DND-41 (cell line): ENCODE measurements at regions not wholly inside any gene's neighbourhood (a gene's known extent, or its start where the extent isn't known, plus 50 kb on each side); places are given as distances from the start of the nearest gene placed in this dataset.

Experiments used
- ATAC-seq: fragments of 200-7000 bp; cut with Tn5 transposase; 3 replicates; pipeline ENCODE4 v1.9.1; 2021; ENCODE audit warnings: low read depth; ENCODE audit not compliant: insufficient read depth
- DNase-seq: peaks from one replicate; pipeline ENCODE4 v3.0.0-alpha.2; 2020
- H2AFZ ChIP-seq: 2 replicates; pipeline ENCODE4 v1.6.0; 2012; ENCODE audit warnings: low read depth, low read length
- H3K27ac ChIP-seq: 2 replicates; pipeline ENCODE4 v1.5.1; 2012; ENCODE audit warnings: low read length, inconsistent platforms
- H3K27me3 ChIP-seq: fragments of 200-600 bp; sonication (generic); 2 replicates; pipeline ENCODE4 v1.6.0; 2012; ENCODE audit warnings: low read length, mild to moderate bottlenecking, inconsistent platforms; ENCODE audit not compliant: insufficient read depth, poor library complexity
- H3K36me3 ChIP-seq: 2 replicates; pipeline ENCODE4 v1.5.1; 2012; ENCODE audit warnings: low read length, inconsistent platforms; ENCODE audit not compliant: insufficient read depth
- H3K4me1 ChIP-seq: 2 replicates; pipeline ENCODE4 v1.5.1; 2012; ENCODE audit warnings: mild to moderate bottlenecking, low read length; ENCODE audit not compliant: insufficient read depth
- H3K4me2 ChIP-seq: 2 replicates; pipeline ENCODE4 v1.6.0; 2012; ENCODE audit warnings: mild to moderate bottlenecking, moderate library complexity, low read length, inconsistent platforms; ENCODE audit not compliant: insufficient read depth
- H3K4me3 ChIP-seq, 2 experiments: fragments of 200-600 bp in 1 of 2; shearing (Covaris generic) in 1 of 2; 2 replicates each; pipeline ENCODE4 v1.5.1; 2012 to 2016; ENCODE audit warnings: inconsistent platforms in 2 of 2, low read length in 2 of 2, mild to moderate bottlenecking in 2 of 2, low read depth in 1 of 2, moderate library complexity in 1 of 2
- H3K79me2 ChIP-seq: 2 replicates; pipeline ENCODE4 v1.6.0; 2012; ENCODE audit warnings: low read length, inconsistent platforms; ENCODE audit not compliant: insufficient read depth
- H3K9ac ChIP-seq: 2 replicates; pipeline ENCODE4 v1.6.0; 2012; ENCODE audit warnings: low read depth, mild to moderate bottlenecking, inconsistent platforms, low read length, moderate library complexity
- H3K9me3 ChIP-seq: 2 replicates; pipeline ENCODE4 v1.5.1; 2012; ENCODE audit warnings: low read length, moderate library complexity, mild to moderate bottlenecking, inconsistent platforms; ENCODE audit not compliant: insufficient read depth, severe bottlenecking
- H4K20me1 ChIP-seq: 2 replicates; pipeline ENCODE4 v1.6.0; 2012; ENCODE audit warnings: low read length; ENCODE audit not compliant: insufficient read depth
- EZH2 ChIP-seq: IDR thresholded peaks from 3 replicates; pipeline ENCODE4 v1.6.1; 2012; ENCODE audit warnings: borderline replicate concordance, low read depth, mild to moderate bottlenecking, moderate library complexity, low read length, inconsistent platforms; ENCODE audit not compliant: severe bottlenecking
- TF ChIP-seq, protein P1 (sequence below): IDR thresholded peaks from 2 replicates; pipeline ENCODE4 v1.5.1; 2012; ENCODE audit warnings: borderline replicate concordance, low read length, moderate library complexity, mild to moderate bottlenecking; ENCODE audit not compliant: poor library complexity, severe bottlenecking; ENCODE audit errors: extremely low read depth

DNA sequence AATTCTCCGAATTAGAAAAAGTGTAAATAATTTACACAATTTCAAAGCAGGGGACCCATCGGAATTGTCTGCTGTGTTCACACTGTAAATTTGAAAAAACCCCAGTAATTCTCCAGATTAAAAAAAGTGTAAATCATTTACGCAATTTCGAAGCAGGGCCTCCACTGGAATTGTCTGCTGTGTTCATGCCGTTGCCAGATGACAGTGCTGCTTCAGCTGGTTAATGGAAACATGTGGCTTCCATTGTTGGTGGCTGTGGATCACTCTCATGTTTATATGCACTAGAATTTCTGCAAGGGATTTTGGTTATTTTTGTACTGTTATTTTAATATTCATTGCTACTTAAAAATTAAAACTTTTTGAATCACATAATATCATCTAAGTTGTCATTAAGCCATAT, 88.8 kb upstream of the ELMO1 start:
- Histone ChIP-seq H4K20me1 (no peaks in the 10 kb centered on the region), H3K4me2 (no peak overlapping the region), H3K27me3 (peaks cover 3% of the 10 kb centered on the region), H3K4me3 (no peak overlapping the region), H3K9me3 (no peaks in the 10 kb centered on the region), H2AFZ (no peak overlapping the region), H3K79me2 (no peaks in the 10 kb centered on the region), H3K4me1 (no peaks in the 10 kb centered on the region), H3K36me3 (no peaks in the 10 kb centered on the region), H3K27ac (no peak overlapping the region), H3K9ac (no peak overlapping the region)
- ATAC-seq (no peak), DNase-seq (no peak)
- TF ChIP-seq, protein P1, sequence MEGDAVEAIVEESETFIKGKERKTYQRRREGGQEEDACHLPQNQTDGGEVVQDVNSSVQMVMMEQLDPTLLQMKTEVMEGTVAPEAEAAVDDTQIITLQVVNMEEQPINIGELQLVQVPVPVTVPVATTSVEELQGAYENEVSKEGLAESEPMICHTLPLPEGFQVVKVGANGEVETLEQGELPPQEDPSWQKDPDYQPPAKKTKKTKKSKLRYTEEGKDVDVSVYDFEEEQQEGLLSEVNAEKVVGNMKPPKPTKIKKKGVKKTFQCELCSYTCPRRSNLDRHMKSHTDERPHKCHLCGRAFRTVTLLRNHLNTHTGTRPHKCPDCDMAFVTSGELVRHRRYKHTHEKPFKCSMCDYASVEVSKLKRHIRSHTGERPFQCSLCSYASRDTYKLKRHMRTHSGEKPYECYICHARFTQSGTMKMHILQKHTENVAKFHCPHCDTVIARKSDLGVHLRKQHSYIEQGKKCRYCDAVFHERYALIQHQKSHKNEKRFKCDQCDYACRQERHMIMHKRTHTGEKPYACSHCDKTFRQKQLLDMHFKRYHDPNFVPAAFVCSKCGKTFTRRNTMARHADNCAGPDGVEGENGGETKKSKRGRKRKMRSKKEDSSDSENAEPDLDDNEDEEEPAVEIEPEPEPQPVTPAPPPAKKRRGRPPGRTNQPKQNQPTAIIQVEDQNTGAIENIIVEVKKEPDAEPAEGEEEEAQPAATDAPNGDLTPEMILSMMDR: no peak
- no peak for TF ChIP-seq EZH2

DNA sequence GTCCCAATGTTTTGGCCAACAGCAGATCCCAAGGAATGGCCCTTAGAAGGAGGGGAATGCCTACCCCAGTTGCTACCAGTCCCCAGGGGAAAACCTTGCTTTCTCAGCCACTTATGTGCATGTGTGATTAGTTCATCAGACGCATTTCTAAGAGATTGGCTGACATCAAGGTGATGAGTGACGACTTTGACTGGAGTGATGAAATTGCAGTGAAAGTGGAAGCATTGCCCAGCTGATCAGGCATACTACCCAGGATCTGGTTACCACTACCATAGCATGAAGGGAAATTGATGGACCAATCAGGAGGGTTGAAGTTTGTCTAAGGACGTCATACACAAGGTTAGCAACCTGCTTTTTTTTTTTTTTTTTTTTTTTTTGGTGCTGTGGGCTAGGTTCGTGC, 90.3 kb upstream of the ELMO1 start:
- ATAC-seq (no peak), DNase-seq (no peak)
- no peak overlapping the region for H3K27ac ChIP-seq
- H3K79me2 ChIP-seq: no peaks in the 10 kb centered on the region
- H2AFZ ChIP-seq: no peak overlapping the region
- H3K4me1 ChIP-seq: no peaks in the 10 kb centered on the region
- no peaks in the 10 kb centered on the region for H3K27me3 ChIP-seq
- no peaks in the 10 kb centered on the region for H4K20me1 ChIP-seq
- H3K4me2 ChIP-seq: no peak overlapping the region
- TF ChIP-seq, protein P1: no peak
- no peak for TF ChIP-seq EZH2
- H3K4me3 ChIP-seq: no peak overlapping the region
- no peaks in the 10 kb centered on the region for H3K9me3 ChIP-seq
- H3K9ac ChIP-seq: no peak overlapping the region
- no peaks in the 10 kb centered on the region for H3K36me3 ChIP-seq

DNA sequence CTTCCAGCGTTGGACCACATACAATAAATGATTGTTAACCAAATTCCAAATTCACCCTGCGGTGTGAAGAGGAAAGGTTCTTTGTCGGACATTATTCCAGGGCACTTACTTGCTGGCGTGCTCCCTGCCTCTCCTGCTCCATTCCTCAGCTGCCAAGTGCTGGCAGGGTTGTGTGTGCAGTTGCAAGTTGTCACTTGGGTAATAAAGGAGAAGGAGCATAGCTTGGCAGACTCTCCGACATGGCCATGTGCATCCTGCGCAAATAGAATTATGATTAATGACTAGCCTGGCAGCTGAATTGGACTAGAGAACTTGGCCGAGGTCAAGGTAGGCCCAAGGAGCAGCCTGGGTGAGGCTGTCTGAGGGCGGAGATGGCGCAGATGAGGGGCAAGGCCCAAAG, 92.3 kb upstream of the ELMO1 start:
- no peak for DNase-seq
- TF ChIP-seq EZH2: no peak
- TF ChIP-seq, protein P1: no peak
- ATAC-seq: no peak
- Histone ChIP-seq H3K4me1 (no peaks in the 10 kb centered on the region), H3K4me2 (no peak overlapping the region), H3K4me3 (no peak overlapping the region), H3K27ac (no peak overlapping the region), H3K27me3 (no peaks in the 10 kb centered on the region), H3K36me3 (no peaks in the 10 kb centered on the region), H3K9ac (no peak overlapping the region), H4K20me1 (no peaks in the 10 kb centered on the region), H2AFZ (no peak overlapping the region), H3K9me3 (no peaks in the 10 kb centered on the region), H3K79me2 (no peaks in the 10 kb centered on the region)

DNA sequence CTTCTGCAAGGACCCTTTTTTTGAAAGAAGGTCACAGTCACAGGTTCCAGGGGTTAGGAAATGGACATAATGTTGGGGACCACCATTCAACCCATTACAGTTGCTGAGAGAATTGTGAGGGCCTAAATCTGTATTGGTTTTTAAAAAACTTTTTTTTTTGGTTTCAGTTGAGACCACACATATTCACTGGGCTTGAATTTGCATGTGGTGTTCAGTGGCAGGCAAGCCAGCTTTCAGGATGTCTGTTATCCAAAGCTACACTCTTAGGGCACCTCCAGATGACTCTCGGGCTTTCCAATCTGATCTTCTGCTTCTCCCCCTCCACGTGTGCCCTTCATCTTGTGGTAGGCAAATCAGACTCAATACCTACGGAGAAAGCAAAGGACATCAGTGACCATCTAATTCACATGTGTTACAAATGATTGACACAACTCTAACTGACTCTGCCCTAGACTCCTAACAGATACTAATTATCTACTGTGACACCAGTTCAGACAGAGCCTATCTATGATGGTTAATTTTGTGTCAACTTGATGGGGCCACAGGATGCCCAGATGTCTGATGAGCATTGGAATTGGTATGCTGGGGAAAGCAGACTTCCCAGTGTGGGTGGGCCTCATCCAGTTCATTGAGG, 93.3 kb upstream of the ELMO1 start:
- Histone ChIP-seq H3K4me2 (no peak overlapping the region), H2AFZ (no peak overlapping the region), H3K4me1 (no peaks in the 10 kb centered on the region), H3K9ac (no peak overlapping the region), H3K27ac (no peak overlapping the region), H3K4me3 (no peak overlapping the region), H3K79me2 (no peaks in the 10 kb centered on the region), H4K20me1 (no peaks in the 10 kb centered on the region), H3K36me3 (no peaks in the 10 kb centered on the region), H3K27me3 (no peaks in the 10 kb centered on the region), H3K9me3 (no peaks in the 10 kb centered on the region)
- DNase-seq (no peak), ATAC-seq (no peak)
- TF ChIP-seq EZH2: no peak
- TF ChIP-seq, protein P1: no peak
